ENCODE measurements at regions not wholly inside any gene's neighbourhood (a gene's known extent, or its start where the extent isn't known, plus 50 kb on each side); places are given as distances from the start of the nearest gene placed in this dataset.

DNA sequence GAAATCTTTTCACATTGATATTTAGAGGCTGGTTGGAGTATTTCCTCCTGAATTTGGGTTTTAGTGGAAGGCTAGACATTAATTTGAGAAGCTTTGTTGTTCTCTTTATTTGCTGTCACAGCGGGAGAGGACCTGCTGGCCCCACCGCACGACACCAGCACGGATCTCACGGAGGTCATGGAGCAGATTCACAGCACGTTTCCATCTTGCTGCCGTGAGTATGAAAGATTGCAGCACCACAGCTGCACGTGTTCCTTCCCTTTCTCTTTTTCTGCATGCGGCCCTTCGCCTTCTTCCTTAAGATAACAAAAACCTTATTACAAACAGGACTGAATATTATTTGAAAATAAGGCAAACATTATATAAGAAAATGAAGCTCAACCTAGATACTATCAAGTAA is 555.5 kb downstream of the UTRN start:
- no peak for TF ChIP-seq CTCF (IDR thresholded peaks at IDR 0.05; ENCODE audit: borderline replicate concordance, insufficient read depth, low read depth, low read length)

DNA sequence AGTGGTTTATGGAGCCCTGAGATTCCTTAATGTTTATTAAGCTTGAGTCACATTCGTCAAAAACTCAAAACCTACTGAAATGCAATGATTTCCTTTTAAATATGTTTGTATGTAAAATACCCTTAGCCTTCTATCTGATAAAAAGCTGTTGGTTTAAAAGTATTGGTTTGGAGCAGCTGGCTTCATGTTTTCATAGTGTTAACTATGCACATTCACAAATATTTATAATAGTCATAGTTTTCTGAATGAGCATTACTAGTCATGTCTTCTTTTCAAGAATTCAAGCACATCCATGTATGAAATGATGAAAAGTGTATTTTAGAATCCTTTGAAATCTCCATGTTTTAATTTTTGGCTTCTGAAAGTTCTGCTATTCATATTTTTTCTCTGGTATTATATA is 558.6 kb downstream of the UTRN start:
- no peak overlapping the region for H3K4me3 ChIP-seq (ENCODE audit: low read depth, low read length)
- TF ChIP-seq CTCF (IDR thresholded peaks at IDR 0.05; ENCODE audit: borderline replicate concordance, insufficient read depth, low read depth, low read length), result no peak

More for the DNA sequence above, 555.5 kb downstream of the UTRN start:
- no peak overlapping the region for H3K4me3 ChIP-seq (ENCODE audit: low read depth, low read length)

- no peak overlapping the region for H3K4me3 ChIP-seq (ENCODE audit: low read depth, low read length)
- TF ChIP-seq CTCF (IDR thresholded peaks at IDR 0.05; ENCODE audit: borderline replicate concordance, insufficient read depth, low read depth, low read length), result no peak
Measured at GRCh38 chr6:144844596-144844995, 559.5 kb downstream of the UTRN start.

- no peak for TF ChIP-seq CTCF (IDR thresholded peaks at IDR 0.05; ENCODE audit: borderline replicate concordance, insufficient read depth, low read depth, low read length)
- H3K4me3 ChIP-seq (ENCODE audit: low read depth, low read length), result no peak overlapping the region
Measured at GRCh38 chr6:144845186-144845585, 560.1 kb downstream of the UTRN start.

DNA sequence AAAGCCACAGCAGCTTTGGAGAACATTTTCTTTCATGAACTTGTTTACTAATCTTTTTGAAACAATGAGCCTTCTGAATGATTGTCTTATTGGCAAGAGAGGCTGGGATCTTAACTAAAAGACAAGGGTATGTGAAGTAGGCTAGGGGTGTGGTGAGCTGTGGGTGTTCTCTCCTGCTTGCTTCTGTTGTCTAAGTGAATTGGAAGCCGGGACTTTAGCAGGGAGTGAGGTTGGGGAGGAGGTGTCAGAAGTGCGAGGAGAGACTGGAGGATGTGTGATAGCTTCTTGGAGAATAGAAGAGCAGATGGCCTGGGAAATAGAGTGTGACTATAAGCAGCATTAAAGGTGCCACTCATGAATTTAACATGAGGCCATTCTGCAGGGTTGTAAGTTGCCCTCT is 562.8 kb downstream of the UTRN start:
- H3K4me3 ChIP-seq (ENCODE audit: low read depth, low read length), result no peak overlapping the region
- no peak for TF ChIP-seq CTCF (IDR thresholded peaks at IDR 0.05; ENCODE audit: borderline replicate concordance, insufficient read depth, low read depth, low read length)

DNA sequence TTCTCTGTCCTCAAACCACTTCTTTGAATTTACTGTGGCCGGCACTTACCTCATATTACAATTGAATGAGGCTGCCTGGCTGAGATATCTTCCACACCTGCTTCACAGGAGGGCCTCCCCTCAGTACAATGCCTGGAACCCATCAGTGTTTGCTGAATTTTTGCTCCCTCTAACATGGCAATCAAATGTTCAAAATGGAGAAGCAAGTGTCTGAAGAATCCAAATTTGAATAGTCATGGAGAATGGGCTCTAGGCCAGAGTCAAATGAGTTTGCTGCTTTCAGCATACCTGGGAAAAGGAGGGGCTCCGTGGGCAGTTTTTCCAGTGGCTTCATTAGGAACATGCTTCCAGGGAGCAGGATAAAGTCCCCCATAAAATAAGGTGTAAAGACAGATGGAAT is 564.8 kb downstream of the UTRN start:
- no peak for TF ChIP-seq CTCF (IDR thresholded peaks at IDR 0.05; ENCODE audit: borderline replicate concordance, insufficient read depth, low read depth, low read length)
- H3K4me3 ChIP-seq (ENCODE audit: low read depth, low read length), result no peak overlapping the region

DNA sequence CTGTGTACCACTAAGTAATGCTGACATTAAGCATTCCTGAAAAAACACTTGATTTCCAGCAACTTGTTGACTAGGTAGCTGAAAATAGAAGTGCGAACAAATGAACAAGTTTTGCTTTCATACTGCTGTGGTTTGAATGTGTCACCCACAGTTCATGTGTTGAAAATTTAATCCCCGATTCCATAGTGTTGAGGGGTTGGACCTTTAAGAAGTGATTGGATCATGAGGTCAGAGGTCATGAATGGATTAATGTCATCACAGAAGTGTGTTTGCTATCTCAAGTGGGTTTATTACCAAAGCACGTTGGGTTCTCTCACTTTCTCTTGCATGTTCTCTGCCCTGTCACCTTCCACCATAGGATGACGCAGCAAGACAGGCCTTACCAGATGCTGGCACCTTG is 568.5 kb downstream of the UTRN start:
- H3K4me3 ChIP-seq (ENCODE audit: low read depth, low read length), result no peak overlapping the region
- no peak for TF ChIP-seq CTCF (IDR thresholded peaks at IDR 0.05; ENCODE audit: borderline replicate concordance, insufficient read depth, low read depth, low read length)
